NCI-H1436 (cell line): ENCODE measurements at regions not wholly inside any gene's neighbourhood (a gene's known extent, or its start where the extent isn't known, plus 50 kb on each side); places are given as distances from the start of the nearest gene placed in this dataset.
"Not testable (repeated sequence)": the region's sequence is repeated elsewhere in the genome, so short reads cannot be mapped to it uniquely, and the experiment has no call there.

ENCODE experiments used
- DNase-seq: peaks from one replicate; lab custom pipeline; 2025; lab: John Stamatoyannopoulos, UW

GRCh38 chr18:28771849-28772248, 594.9 kb upstream of the CDH2 start:
- no peak for DNase-seq

- no peak for DNase-seq
These were observed 592.1 kb upstream of the CDH2 start for GRCh38 chr18:28768791-28769768.

DNA sequence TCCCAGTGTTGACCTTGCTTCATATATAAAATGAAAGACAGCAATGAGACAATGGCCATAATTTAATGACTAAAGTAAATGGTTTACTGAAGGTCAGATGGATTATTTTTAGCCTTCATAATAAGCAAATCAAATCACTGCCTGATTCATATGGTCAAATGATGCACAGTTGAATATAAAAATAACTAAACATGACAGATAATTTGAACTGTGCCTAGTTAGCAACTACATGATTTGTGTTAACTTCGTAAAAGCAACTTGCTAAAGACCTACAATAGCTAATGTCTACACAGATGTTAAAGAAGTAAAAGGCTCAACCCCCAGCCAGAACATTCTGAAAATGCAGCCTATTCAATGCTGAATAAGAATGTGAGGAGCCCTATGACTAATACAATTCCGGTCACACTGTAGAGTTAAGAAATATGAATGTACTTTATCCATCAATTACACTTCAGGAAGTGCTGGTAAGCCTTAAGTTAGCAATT, 590.8 kb upstream of the CDH2 start:
- DNase-seq, result no peak

DNA sequence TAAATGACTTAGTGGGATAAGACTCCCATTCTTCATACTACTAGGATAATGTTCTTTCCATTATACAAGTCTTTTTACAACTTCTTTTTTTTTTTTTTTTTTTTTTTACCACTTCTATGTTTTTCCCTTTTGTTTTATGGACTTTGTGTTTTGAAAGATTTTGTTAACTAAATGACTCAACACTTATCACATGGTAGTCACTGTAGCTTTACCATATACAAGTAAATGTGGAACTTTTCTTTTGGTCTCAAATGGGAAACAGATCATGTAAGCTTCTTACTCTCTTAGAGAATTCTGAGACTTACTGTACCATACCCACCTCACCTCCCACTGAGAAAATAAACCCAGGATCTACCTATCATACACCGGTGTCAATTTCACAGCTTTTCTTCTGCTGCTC, 590.3 kb upstream of the CDH2 start:
- no peak for DNase-seq

DNA sequence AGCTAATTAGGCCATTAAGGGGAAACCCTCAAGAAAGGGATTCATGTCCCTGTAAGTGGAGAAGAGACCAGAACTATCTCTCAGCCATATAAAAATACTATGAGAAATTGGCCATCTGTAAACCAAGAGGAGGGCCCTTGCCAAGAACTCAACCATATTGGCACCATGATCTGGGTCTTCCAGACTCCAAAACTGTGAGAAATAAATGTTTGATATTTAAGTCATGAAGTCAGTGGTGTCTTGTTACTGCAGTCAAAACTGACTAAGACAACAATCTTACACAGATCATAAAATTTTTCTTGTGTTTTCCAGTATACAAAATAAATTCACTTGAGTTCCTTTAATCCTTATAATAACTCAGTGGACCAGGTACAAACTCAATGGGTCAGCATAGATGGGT, 589.8 kb upstream of the CDH2 start:
- no peak for DNase-seq

- DNase-seq, result no peak
These were observed 589.1 kb upstream of the CDH2 start for GRCh38 chr18:28766027-28766426.

DNA sequence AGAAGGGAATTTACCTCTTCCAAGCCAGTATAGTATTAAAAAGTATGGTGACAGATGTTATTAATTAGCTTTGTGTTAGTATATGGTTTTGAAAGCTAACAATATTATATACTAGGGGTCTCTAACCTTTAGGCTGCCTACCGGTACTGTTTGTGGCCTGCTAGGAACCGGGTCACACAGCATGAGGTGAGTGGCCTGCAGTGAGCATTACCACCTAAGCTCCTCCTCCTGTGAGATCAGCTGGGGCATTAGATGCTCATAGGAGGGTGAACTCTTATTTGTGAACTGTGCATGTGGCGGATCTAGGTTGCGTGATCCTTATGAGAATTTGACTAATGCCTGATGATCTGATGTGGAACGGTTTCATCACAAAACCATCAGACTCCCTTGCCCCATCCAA, 583.4 kb upstream of the CDH2 start:
- no peak for DNase-seq

DNA sequence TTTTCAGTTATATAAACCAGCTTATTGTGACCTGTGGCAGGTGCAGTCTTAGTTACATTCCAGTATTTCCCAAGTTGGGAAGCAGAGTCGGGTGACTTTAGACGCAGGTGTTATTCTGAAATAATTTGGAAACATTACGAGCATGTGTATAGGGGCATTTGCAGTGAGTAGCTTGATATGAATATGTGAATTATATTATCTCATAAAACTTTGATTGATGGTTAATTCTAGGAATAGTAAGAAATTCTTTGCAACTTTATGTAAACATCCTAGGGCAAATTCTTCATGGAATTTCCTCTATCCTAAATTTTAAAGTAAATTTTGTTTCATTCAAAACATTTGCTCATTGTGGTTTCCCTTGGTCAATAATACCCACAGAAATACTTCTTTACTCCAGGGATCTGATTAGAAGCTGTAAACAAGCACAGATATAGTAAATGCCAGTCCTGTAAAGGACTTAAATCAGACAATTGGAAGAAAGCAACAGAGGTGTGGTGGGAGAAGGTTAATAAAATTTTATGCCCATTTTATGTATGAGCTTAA, 580.6 kb upstream of the CDH2 start:
- DNase-seq, result no peak

- no peak for DNase-seq
These were observed 566.2 kb upstream of the CDH2 start for GRCh38 chr18:28743115-28743514.

DNA sequence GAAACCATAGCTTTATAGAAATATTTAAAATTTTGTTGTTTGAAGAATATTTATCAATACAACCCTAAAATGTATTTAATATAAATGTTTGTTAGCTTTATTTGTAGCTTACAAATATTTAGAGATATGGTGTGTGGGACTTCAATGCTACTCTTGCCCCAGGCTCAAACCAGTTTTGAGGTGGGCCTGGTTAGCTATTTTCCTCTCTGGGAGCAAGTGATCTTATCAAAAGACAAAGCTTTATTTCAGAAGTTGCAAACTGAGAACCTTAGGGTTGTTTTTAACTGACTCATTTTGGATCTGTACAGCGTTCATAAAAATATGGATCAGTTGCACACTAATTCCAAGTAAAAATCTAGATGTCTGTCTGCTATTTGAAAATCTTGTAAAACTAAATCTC, 563.6 kb upstream of the CDH2 start:
- no peak for DNase-seq

GRCh38 chr18:28736951-28737350, 560.0 kb upstream of the CDH2 start:
- DNase-seq, result no peak

DNA sequence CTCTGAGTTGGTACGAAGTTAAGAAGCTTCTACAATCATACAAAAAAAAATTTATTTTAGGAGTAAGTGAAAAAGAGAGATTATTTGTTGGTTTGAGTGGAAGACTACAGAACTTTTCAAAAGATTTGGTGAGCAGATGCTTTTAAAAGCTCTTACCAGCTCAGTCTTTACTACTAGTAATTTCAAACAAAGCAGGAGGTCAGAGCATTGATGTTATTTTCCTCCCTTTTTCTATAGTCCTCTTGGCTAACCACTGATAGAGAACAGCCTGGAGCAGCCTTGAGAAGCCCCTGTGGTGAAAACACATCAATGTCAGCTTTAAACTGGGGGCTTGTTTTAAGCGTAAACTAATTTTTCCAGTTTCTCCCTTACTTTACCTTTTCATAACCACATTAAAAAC, 559.3 kb upstream of the CDH2 start:
- DNase-seq, result no peak

GRCh38 chr18:28735731-28736130, 558.8 kb upstream of the CDH2 start:
- no peak for DNase-seq

DNA sequence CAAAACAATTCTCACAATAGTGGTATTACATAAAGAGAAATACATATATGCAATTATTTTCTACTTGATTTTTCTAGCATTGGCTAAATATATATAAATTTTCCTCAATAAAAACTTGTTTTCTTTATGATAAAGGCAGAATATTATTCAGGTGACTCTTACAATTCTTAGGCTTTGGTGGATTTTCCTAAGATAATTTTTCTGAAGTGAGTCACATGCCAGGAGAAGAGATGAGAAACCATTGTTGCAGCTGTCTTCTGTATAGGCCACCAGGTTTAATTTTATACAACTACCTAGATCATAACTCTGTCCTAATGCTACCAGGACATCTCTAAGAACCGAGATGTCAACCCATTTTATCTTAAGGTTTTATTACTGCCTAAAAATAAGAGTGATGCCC, 552.4 kb upstream of the CDH2 start:
- DNase-seq, result no peak

DNA sequence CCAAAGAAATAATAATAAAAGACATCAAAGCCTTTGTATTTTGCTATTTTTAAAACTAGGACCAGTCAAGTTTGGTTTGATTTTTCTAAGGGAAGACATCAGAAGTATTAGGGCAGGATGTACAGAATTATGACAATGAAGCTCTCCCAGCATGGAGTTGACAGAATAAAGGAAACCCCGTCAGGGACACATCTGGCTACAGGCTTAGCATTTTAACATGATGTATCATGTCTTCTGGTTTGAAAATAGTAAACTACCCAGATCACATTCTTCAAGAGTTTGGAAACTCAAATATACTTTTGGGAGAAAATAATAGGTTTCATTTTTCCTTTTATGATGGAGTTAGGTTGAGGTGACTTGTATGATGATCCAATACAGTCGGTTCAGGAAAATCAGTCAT, 552.0 kb upstream of the CDH2 start:
- no peak for DNase-seq

- DNase-seq, result not testable (repeated sequence)
These were observed 550.3 kb upstream of the CDH2 start for GRCh38 chr18:28727189-28727588.

GRCh38 chr18:28725876-28726275, 548.9 kb upstream of the CDH2 start:
- no peak for DNase-seq

DNA sequence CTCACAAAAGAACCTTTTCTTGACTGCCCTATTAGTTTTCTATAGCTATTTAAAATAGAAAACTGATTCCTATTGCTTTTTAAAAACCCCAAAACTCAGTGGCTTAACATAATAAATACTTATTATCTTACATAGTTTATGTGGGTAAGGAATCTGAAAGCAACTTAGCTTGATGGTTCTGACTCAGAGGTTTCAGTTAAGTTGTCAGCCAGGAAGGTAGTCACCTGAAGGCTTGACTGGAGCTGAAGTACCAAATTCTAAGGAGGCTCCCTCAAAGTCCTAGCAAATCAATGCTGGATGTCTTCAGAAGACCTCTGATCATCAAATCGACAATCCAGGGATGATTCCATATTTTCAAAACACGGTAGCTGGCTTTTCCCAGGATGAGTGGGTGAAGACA, 546.6 kb upstream of the CDH2 start:
- DNase-seq, result no peak

DNA sequence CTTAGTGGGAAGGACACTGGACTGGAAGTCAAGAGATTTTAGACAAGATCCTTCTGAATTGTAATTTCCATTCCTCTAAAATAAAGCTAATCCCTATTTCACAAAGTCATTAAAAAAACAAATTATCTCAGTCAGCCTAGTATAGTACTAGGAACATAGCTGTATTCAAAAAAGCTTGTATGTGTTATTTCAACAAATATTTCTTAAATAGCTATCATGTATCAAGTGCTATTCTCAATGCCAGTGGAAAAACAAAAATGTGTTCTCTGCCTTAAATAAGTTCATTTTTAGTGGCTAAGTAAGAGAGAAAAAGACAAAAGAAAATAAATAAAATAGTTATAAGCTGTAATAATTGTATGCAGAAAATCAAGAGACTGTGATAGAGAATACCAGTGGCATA, 541.8 kb upstream of the CDH2 start:
- DNase-seq, result no peak

DNA sequence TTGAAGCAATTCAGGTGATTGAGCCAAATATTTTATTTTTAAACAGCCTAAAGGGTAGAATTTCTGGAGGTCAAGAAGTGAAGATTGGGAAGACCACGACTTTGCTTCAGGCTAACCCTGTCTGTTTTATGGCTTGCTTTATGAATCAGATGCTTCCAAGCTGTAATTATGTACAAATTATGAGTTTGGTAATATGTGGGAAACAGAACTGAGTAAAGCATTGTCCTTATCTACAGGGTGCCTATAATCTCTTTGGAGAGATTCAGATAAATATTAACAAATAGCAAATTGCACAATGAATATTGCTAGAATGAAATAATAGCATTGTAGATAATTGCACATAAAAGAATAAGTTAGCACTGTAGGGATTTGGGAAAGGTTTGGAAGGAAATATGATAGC, 539.4 kb upstream of the CDH2 start:
- no peak for DNase-seq

GRCh38 chr18:28715206-28715605, 538.3 kb upstream of the CDH2 start:
- DNase-seq, result no peak

GRCh38 chr18:28714498-28714897, 537.6 kb upstream of the CDH2 start:
- DNase-seq, result no peak

GRCh38 chr18:28712796-28713425, 536.0 kb upstream of the CDH2 start:
- no peak for DNase-seq
